ENCODE measurements at regions not wholly inside any gene's neighbourhood (a gene's known extent, or its start where the extent isn't known, plus 50 kb on each side); places are given as distances from the start of the nearest gene placed in this dataset.
A peak's percentile ranks its signal among the peaks of the same experiment; 100 is the strongest.

DNA sequence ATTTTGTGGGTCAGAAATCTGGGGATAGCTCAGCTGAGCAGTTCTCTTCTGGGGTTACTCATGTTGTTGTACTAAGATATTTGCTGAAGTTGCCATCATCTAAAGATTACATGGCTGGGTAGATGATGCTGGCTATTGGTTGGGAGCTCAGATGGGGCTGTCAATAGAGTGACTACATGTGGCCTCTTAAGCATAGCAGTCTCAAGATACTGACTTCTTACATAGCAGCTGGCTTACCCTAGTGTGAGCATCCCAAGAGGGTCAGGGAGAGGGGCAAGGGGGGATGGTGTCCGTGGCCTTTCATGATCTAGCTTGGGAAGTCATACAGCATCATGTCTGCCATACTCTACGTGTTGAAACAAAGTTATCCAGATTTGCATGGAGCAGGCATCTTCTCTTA, 90.1 kb upstream of the HMGA2 start:
- intact Hi-C loops (cut with micrococcal nuclease; ENCODE audit: unreplicated experiment): no loop called here
- CTCF ChIA-PET: no interaction called here
- no peaks in the 10 kb centered on the region for H3K4me1 ChIP-seq (ENCODE audit: insufficient read depth, low read length, poor library complexity, severe bottlenecking)
- no peak overlapping the region for H3K4me3 ChIP-seq (ENCODE audit: low read depth, low read length, poor library complexity, severe bottlenecking)
- TF ChIP-seq EZH2 (IDR thresholded peaks at IDR 0.05; ENCODE audit: borderline replicate concordance, low read depth, low read length, poor library complexity, severe bottlenecking): no peak
- TF ChIP-seq, protein P1, sequence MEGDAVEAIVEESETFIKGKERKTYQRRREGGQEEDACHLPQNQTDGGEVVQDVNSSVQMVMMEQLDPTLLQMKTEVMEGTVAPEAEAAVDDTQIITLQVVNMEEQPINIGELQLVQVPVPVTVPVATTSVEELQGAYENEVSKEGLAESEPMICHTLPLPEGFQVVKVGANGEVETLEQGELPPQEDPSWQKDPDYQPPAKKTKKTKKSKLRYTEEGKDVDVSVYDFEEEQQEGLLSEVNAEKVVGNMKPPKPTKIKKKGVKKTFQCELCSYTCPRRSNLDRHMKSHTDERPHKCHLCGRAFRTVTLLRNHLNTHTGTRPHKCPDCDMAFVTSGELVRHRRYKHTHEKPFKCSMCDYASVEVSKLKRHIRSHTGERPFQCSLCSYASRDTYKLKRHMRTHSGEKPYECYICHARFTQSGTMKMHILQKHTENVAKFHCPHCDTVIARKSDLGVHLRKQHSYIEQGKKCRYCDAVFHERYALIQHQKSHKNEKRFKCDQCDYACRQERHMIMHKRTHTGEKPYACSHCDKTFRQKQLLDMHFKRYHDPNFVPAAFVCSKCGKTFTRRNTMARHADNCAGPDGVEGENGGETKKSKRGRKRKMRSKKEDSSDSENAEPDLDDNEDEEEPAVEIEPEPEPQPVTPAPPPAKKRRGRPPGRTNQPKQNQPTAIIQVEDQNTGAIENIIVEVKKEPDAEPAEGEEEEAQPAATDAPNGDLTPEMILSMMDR (conservative IDR thresholded peaks at IDR 0.05; ENCODE audit: low read depth, low read length): no peak
- no peaks in the 10 kb centered on the region for H3K9me3 ChIP-seq (ENCODE audit: low read depth, low read length, poor library complexity, severe bottlenecking)
- no peak for DNase-seq (ENCODE audit: low spot score)
- H3K27me3 ChIP-seq (replicated peaks; ENCODE audit: insufficient read depth, low read depth, low read length, poor library complexity): no peaks in the 10 kb centered on the region
- no peaks in the 10 kb centered on the region for H3K36me3 ChIP-seq (ENCODE audit: insufficient read depth, low read length, poor library complexity, severe bottlenecking)
- POLR2A ChIA-PET (ENCODE audit: low non-redundant PET): no interaction called here
- BruUV-seq (replicated peaks): no TSS peak
- no peak overlapping the region for H3K27ac ChIP-seq (ENCODE audit: low read depth, low read length, poor library complexity, severe bottlenecking)

DNA sequence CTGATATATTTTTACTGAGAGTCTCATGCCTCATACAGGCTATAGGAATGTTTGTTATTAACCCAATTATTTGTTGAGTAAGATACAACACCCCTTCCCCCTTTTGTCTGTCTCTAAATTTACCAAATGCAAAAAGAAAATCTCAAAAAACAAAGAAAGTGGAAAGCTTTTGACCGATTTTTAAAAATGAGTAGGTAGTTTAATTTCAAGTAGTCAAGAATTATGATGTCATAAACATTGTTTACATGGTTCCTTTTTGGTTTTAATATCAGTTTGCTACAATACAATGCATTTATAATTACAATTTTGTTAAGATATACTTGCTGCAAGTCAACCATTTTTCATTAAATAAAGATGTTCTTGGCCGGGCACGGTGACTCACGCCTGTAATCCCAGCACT, 84.7 kb upstream of the HMGA2 start:
- Histone ChIP-seq H3K27ac (ENCODE audit: low read depth, low read length, poor library complexity, severe bottlenecking) (no peak overlapping the region), H3K27me3 (replicated peaks; ENCODE audit: insufficient read depth, low read depth, low read length, poor library complexity) (no peaks in the 10 kb centered on the region), H3K36me3 (ENCODE audit: insufficient read depth, low read length, poor library complexity, severe bottlenecking) (no peaks in the 10 kb centered on the region), H3K4me3 (ENCODE audit: low read depth, low read length, poor library complexity, severe bottlenecking) (no peak overlapping the region), H3K9me3 (ENCODE audit: low read depth, low read length, poor library complexity, severe bottlenecking) (no peaks in the 10 kb centered on the region), H3K4me1 (ENCODE audit: insufficient read depth, low read length, poor library complexity, severe bottlenecking) (peaks cover 6% of the 10 kb centered on the region)
- intact Hi-C loops (cut with micrococcal nuclease; ENCODE audit: unreplicated experiment): no loop called here
- TF ChIP-seq EZH2 (IDR thresholded peaks at IDR 0.05; ENCODE audit: borderline replicate concordance, low read depth, low read length, poor library complexity, severe bottlenecking): no peak
- TF ChIP-seq, protein P1 (conservative IDR thresholded peaks at IDR 0.05; ENCODE audit: low read depth, low read length): no peak
- no peak for DNase-seq (ENCODE audit: low spot score)
- ChIA-PET POLR2A (ENCODE audit: low non-redundant PET) (no interaction called here), CTCF (no interaction called here)
- no TSS peak for BruUV-seq (replicated peaks)

DNA sequence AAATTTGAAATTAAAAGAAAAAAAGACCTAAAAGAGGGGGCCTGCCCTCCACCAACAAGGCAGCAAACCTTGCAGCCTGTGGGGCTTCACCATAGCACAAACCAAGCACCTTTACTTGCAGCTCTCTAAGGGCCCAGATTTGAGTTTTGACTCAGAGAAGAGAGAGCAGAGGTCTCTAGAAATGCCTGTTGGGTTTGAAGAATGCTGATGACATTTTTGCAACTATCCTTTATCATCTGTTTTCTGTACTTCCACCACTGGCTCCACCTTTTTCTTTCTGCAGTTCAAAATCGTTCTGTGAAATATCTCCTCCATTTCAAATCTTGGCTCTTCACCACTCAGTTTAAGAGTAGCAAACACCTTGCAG, 83.8 kb upstream of the HMGA2 start:
- ChIA-PET POLR2A (ENCODE audit: low non-redundant PET) (no interaction called here), CTCF (no interaction called here)
- peak overlapping the region; percentile 67 for H3K27ac ChIP-seq (ENCODE audit: low read depth, low read length, poor library complexity, severe bottlenecking)
- H3K4me1 ChIP-seq (ENCODE audit: insufficient read depth, low read length, poor library complexity, severe bottlenecking): peaks cover 6% of the 10 kb centered on the region
- H3K27me3 ChIP-seq (replicated peaks; ENCODE audit: insufficient read depth, low read depth, low read length, poor library complexity): no peaks in the 10 kb centered on the region
- H3K9me3 ChIP-seq (ENCODE audit: low read depth, low read length, poor library complexity, severe bottlenecking): no peaks in the 10 kb centered on the region
- TF ChIP-seq, protein P1 (conservative IDR thresholded peaks at IDR 0.05; ENCODE audit: low read depth, low read length): no peak
- TF ChIP-seq EZH2 (IDR thresholded peaks at IDR 0.05; ENCODE audit: borderline replicate concordance, low read depth, low read length, poor library complexity, severe bottlenecking): no peak
- H3K36me3 ChIP-seq (ENCODE audit: insufficient read depth, low read length, poor library complexity, severe bottlenecking): no peaks in the 10 kb centered on the region
- no TSS peak for BruUV-seq (replicated peaks)
- no peak overlapping the region for H3K4me3 ChIP-seq (ENCODE audit: low read depth, low read length, poor library complexity, severe bottlenecking)
- no peak for DNase-seq (ENCODE audit: low spot score)
- intact Hi-C loops (cut with micrococcal nuclease; ENCODE audit: unreplicated experiment): no loop called here
